ENCODE measurements at regions not wholly inside any gene's neighbourhood (a gene's known extent, or its start where the extent isn't known, plus 50 kb on each side); places are given as distances from the start of the nearest gene placed in this dataset.

GRCh38 chr13:22189176-22190048 lies 518.5 kb downstream of the FGF9 start (continued):
- TF ChIP-seq SP4 (IDR thresholded peaks at IDR 0.05; ENCODE audit: low read length), result no peak
- TF ChIP-seq TBP (IDR thresholded peaks at IDR 0.05; ENCODE audit: low read depth, low read length), result no peak
- no peak for TF ChIP-seq SRF (IDR thresholded peaks at IDR 0.05; ENCODE audit: low read depth, low read length)
- no peak for TF ChIP-seq ZNF274 (IDR thresholded peaks at IDR 0.05; ENCODE audit: borderline replicate concordance, extremely low read depth, low read length)
- TF ChIP-seq TCF12 (IDR thresholded peaks at IDR 0.05; ENCODE audit: low read depth, low read length), result no peak
- TF ChIP-seq MAFK (IDR thresholded peaks at IDR 0.05; ENCODE audit: low read depth, low read length), result no peak
